ENCODE measurements at regions not wholly inside any gene's neighbourhood (a gene's known extent, or its start where the extent isn't known, plus 50 kb on each side); places are given as distances from the start of the nearest gene placed in this dataset.

DNA sequence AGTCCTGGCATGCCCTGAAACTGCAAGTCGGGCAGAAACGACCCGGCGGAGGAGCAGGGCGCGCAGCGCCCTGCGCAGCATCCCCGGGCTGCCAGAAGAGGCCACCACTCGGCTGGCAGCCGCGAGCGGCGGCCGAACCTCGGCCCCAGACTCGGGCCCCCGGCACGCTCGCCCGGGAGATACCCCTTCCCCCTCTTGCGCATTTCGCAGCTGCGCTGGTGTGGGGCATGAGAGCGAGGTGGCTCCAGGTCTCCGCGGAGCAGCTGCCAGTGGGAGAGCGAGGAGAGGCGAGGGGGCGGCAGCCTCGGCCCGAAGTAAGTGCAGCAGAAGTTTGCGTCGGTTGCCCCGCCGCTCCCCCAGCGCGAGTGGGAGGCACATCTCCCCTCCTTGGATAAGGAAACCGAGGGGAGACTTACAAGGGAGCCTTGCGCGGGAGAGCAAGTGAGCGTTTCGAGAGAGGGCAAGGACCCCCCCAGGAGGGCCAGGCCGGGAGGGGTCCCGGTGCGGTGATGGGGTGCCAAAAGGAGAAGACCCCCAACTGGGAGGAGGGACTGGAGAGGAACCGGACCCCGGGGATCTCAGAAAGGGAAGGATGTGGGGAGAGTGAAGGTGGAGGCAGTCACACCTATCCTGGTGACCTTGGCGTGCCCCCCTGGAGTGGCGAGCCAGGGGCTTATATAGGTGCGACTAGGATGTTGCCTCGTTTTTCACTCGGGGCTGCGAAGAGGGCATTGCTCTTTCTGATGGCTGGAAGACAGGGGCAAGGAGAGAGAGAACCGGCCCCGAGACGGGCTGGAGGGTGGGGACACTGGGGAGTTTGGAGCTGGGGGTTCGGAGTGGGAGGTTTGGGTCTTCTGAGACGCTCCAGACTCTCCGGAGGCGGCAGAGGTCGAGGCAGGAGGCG, 256.3 kb downstream of the OTUD1 start:
- CTCF ChIA-PET = interaction anchor here (0.6 kb wide), 2 partner anchors 179 to 827 kb away, joined by 3 read pairs; no protein-coding TSS in a partner anchor
- no peak for TF ChIP-seq NFRKB (IDR thresholded peaks at IDR 0.05)
- TF ChIP-seq TARDBP (IDR thresholded peaks at IDR 0.05) = no peak
- TF ChIP-seq L3MBTL2 (conservative IDR thresholded peaks at IDR 0.05) = no peak
- TF ChIP-seq CTBP1 (IDR thresholded peaks at IDR 0.05; ENCODE audit: borderline replicate concordance) = no peak
- no peak for TF ChIP-seq ARNT (IDR thresholded peaks at IDR 0.05)
- no peak for TF ChIP-seq FOXA1 (IDR thresholded peaks at IDR 0.05)
- TF ChIP-seq BHLHE40 (IDR thresholded peaks at IDR 0.05; ENCODE audit: borderline replicate concordance) = no peak
- peak; percentile 48 for DNase-seq (ENCODE audit: extremely low spot score)
- POLR2A ChIA-PET = no interaction called here

DNA sequence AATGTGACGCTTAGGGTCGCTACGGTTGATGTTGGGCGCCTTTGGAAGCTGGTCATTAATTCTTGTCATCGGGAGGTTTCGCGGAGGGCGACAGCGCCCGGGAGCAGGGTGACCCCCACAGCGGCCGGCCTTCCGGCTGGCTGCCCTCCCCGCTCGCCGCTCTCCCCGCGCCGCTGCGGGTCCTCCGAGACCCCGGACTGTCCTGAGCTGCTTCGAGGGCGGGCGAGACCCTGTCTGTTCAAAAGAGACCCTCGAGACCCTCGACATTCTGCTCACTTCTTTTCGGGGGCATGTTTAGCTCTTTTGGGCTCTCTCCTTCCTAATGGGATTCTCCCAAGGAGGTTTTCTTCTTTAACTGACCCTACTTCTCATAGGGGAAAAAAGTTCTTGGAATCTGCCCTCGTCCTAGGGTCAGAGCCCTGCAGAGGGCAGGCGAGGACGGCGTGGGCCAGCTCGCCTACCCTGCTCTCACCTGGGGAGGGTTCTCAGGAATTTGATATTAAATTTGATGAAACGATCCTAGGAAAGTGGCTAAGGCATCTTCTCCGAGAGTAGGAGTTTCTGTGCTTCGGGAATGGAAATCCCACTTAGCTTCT, 257.0 kb downstream of the OTUD1 start:
- ChIA-PET POLR2A (no interaction called here), CTCF (interaction anchor here (0.6 kb wide), 2 partner anchors 179 to 826 kb away, joined by 3 read pairs; no protein-coding TSS in a partner anchor)
- no peak for TF ChIP-seq ARNT (IDR thresholded peaks at IDR 0.05)
- TF ChIP-seq BHLHE40 (IDR thresholded peaks at IDR 0.05; ENCODE audit: borderline replicate concordance) = no peak
- no peak for TF ChIP-seq FOXM1 (IDR thresholded peaks at IDR 0.05; ENCODE audit: borderline replicate concordance)
- TF ChIP-seq, protein P1, sequence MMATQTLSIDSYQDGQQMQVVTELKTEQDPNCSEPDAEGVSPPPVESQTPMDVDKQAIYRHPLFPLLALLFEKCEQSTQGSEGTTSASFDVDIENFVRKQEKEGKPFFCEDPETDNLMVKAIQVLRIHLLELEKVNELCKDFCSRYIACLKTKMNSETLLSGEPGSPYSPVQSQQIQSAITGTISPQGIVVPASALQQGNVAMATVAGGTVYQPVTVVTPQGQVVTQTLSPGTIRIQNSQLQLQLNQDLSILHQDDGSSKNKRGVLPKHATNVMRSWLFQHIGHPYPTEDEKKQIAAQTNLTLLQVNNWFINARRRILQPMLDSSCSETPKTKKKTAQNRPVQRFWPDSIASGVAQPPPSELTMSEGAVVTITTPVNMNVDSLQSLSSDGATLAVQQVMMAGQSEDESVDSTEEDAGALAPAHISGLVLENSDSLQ (IDR thresholded peaks at IDR 0.05) = no peak
- no peak for TF ChIP-seq L3MBTL2 (conservative IDR thresholded peaks at IDR 0.05)
- no peak for TF ChIP-seq FOXA1 (IDR thresholded peaks at IDR 0.05)
- no peak for TF ChIP-seq NFRKB (IDR thresholded peaks at IDR 0.05)
- no peak for TF ChIP-seq TARDBP (IDR thresholded peaks at IDR 0.05)
- TF ChIP-seq HDGF (IDR thresholded peaks at IDR 0.05; ENCODE audit: borderline replicate concordance) = no peak
- no peak for TF ChIP-seq SUZ12 (IDR thresholded peaks at IDR 0.05)
- no peak for TF ChIP-seq FOXK2 (IDR thresholded peaks at IDR 0.05)
- no peak for TF ChIP-seq LEF1 (IDR thresholded peaks at IDR 0.05; ENCODE audit: borderline replicate concordance)
- DNase-seq (ENCODE audit: extremely low spot score) = no peak

DNA sequence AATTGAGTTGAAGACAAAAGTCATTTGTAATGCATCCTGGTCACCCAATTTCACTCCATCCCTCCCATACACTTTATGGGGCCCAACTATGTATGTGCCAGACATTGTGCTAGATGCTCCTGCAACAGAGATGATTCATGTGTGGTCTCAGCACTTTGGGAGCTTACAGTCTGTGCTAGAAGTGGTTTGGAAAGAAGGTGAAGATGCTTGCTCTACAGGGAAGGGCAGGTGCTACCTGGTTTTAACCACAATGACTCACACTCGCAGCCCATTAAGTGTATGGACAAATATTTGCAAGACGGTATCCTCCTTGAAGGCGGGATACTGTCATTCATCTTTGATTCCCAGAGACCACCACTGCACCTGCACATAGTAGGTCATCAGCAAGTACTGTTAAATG, 257.6 kb downstream of the OTUD1 start:
- DNase-seq (ENCODE audit: extremely low spot score) = no peak
- ChIA-PET POLR2A (no interaction called here), CTCF (no interaction called here)
- TF ChIP-seq, protein P1 (IDR thresholded peaks at IDR 0.05) = no peak
- TF ChIP-seq SP1 (IDR thresholded peaks at IDR 0.05) (no peak), NFRKB (IDR thresholded peaks at IDR 0.05) (no peak)

DNA sequence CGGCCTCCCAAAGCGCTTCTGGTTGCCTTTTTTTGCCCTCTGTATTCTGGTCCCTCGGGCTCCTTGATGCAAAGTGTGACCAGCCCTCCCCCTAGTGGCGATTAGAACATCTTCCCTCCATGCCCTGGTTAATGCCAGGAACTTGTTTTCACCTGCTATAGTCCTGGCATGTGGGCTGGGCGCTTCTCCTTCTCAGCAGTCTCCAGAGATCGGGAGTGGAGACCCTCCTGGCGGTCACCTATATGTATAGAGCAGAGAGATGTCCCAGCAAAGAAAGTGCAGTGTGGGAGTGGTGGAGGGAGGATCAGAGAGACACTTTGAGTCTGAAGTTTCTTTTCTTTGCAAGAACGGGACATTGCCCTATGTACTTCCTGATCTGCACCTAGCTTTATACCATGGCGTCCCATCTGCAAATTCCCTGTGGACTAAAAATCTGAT, 264.1 kb downstream of the OTUD1 start:
- DNase-seq (ENCODE audit: extremely low spot score) = peak; percentile 63
- TF ChIP-seq LEF1 (IDR thresholded peaks at IDR 0.05; ENCODE audit: borderline replicate concordance) = no peak
- no peak for TF ChIP-seq FOXA1 (IDR thresholded peaks at IDR 0.05)
- TF ChIP-seq FOXM1 (IDR thresholded peaks at IDR 0.05; ENCODE audit: borderline replicate concordance) = no peak
- no peak for TF ChIP-seq SUZ12 (IDR thresholded peaks at IDR 0.05)
- no peak for TF ChIP-seq SP1 (IDR thresholded peaks at IDR 0.05)
- TF ChIP-seq, protein P1 (IDR thresholded peaks at IDR 0.05) = no peak
- no peak for TF ChIP-seq TARDBP (IDR thresholded peaks at IDR 0.05)
- TF ChIP-seq L3MBTL2 (conservative IDR thresholded peaks at IDR 0.05) = no peak
- TF ChIP-seq BHLHE40 (IDR thresholded peaks at IDR 0.05; ENCODE audit: borderline replicate concordance) = no peak
- no peak for TF ChIP-seq ELF4 (IDR thresholded peaks at IDR 0.05)
- TF ChIP-seq HDGF (IDR thresholded peaks at IDR 0.05; ENCODE audit: borderline replicate concordance) = no peak
- no peak for TF ChIP-seq ARNT (IDR thresholded peaks at IDR 0.05)
- TF ChIP-seq FOXK2 (IDR thresholded peaks at IDR 0.05) = no peak
- no peak for TF ChIP-seq ZNF384 (IDR thresholded peaks at IDR 0.05)
- no peak for TF ChIP-seq NFRKB (IDR thresholded peaks at IDR 0.05)
- ChIA-PET CTCF (interaction anchor here (0.6 to 1.0 kb wide), 4 partner anchors 177 to 546 kb away, joined by 3 read pairs; no protein-coding TSS in a partner anchor), POLR2A (no interaction called here)

DNA sequence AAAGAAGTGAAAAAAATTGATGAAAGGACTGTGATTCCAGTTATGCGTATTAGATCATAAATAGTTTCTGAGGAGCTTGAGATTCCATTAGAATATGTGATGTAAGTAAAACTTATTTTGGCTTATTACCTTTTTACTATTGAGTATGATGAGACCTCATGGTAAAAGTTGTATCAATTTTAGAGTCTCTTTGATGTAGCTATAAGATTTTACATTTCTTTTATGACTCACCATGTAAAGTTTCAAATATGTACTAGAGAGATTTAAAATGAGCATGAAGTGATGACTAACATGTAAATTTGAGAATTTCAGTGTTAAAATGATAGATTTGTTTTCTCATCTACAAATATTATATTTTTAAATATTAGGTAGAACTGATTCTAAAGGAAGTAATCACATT, 276.5 kb downstream of the OTUD1 start:
- CTCF ChIA-PET = no interaction called here
- POLR2A ChIA-PET = no interaction called here
- no peak for DNase-seq (ENCODE audit: extremely low spot score)
- no peak for TF ChIP-seq ARNT (IDR thresholded peaks at IDR 0.05)
- no peak for TF ChIP-seq FOXA1 (IDR thresholded peaks at IDR 0.05)
- TF ChIP-seq SP1 (IDR thresholded peaks at IDR 0.05) = no peak
- no peak for TF ChIP-seq FOXM1 (IDR thresholded peaks at IDR 0.05; ENCODE audit: borderline replicate concordance)
- TF ChIP-seq HDGF (IDR thresholded peaks at IDR 0.05; ENCODE audit: borderline replicate concordance) = no peak
- TF ChIP-seq NFRKB (IDR thresholded peaks at IDR 0.05) = no peak

DNA sequence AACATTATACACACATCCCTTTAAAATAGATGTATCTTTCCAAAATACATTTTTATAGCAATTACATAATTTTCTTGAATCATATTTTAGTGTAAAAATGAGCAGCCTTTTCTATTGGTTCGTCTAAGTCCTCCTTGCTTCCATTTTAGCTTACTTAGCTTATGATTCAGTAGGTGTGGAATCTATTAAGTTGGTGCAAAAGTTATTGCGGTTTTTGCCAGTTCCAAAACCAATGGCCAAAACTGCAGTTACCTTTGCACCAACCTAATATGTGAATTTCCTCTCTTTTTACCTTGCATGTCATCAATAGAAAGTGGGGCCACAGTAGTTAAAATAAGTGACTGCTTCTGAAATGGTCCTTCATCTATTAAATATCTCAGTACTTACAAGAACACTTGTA, 279.0 kb downstream of the OTUD1 start:
- TF ChIP-seq FOXM1 (IDR thresholded peaks at IDR 0.05; ENCODE audit: borderline replicate concordance) (no peak), SUZ12 (IDR thresholded peaks at IDR 0.05) (no peak), ELF4 (IDR thresholded peaks at IDR 0.05) (peak; percentile 86), ZNF384 (IDR thresholded peaks at IDR 0.05) (no peak), CTBP1 (IDR thresholded peaks at IDR 0.05; ENCODE audit: borderline replicate concordance) (no peak), TARDBP (IDR thresholded peaks at IDR 0.05) (no peak), BHLHE40 (IDR thresholded peaks at IDR 0.05; ENCODE audit: borderline replicate concordance) (no peak)
- no peak for DNase-seq (ENCODE audit: extremely low spot score)
- ChIA-PET CTCF (no interaction called here), POLR2A (no interaction called here)

Data from HEK293T (cell line).